Endothelial cell of umbilical vein (primary cell): ENCODE measurements at regions not wholly inside any gene's neighbourhood (a gene's known extent, or its start where the extent isn't known, plus 50 kb on each side); places are given as distances from the start of the nearest gene placed in this dataset.

Experiments used
- EZH2 ChIP-seq: IDR thresholded peaks from 2 replicates; pipeline ENCODE4 v1.6.1; 2012; ENCODE audit warnings: borderline replicate concordance, low read depth, mild to moderate bottlenecking, moderate library complexity, low read length, inconsistent platforms; ENCODE audit not compliant: severe bottlenecking
- FOS ChIP-seq: IDR thresholded peaks from 2 replicates; pipeline ENCODE4 v1.6.1; 2011; ENCODE audit warnings: mild to moderate bottlenecking, low read length, moderate library complexity, borderline replicate concordance; ENCODE audit not compliant: insufficient read depth
- GATA2 ChIP-seq: IDR thresholded peaks from 2 replicates; pipeline ENCODE4 v1.7.0; 2011; ENCODE audit warnings: low read depth, mild to moderate bottlenecking, moderate library complexity, mixed read lengths, low read length; ENCODE audit not compliant: insufficient read length, insufficient read depth
- JUN ChIP-seq: IDR thresholded peaks from 2 replicates; pipeline ENCODE4 v1.6.1; 2011; ENCODE audit warnings: borderline replicate concordance, low read depth; ENCODE audit not compliant: insufficient read length, insufficient read depth
- MYC ChIP-seq: IDR thresholded peaks from one replicate; pipeline ENCODE4 v1.6.1; 2011; ENCODE audit warnings: mild to moderate bottlenecking, low read depth, low read length
- POLR2A ChIP-seq: IDR thresholded peaks from 2 replicates; pipeline ENCODE4 v1.6.1; 2012; ENCODE audit warnings: low read depth, mild to moderate bottlenecking, control low read depth, low read length
- POLR2AphosphoS5 ChIP-seq: IDR thresholded peaks from 2 replicates; pipeline ENCODE4 v1.6.1; 2012; ENCODE audit warnings: low read depth, mild to moderate bottlenecking, control low read depth, low read length, moderate library complexity; ENCODE audit not compliant: insufficient read depth
- TF ChIP-seq, protein P1 (sequence below), 2 donors: IDR thresholded peaks; 1 replicate in 1 of 2; 2 replicates in 1 of 2; pipeline ENCODE4 v1.5.1; 2011; ENCODE audit warnings: low read length in 2 of 2, mild to moderate bottlenecking in 2 of 2, moderate library complexity in 2 of 2, control low read depth in 1 of 2, inconsistent platforms in 1 of 2, low read depth in 1 of 2; ENCODE audit not compliant: insufficient read depth in 1 of 2; ENCODE audit errors: extremely low read depth in 1 of 2

DNA sequence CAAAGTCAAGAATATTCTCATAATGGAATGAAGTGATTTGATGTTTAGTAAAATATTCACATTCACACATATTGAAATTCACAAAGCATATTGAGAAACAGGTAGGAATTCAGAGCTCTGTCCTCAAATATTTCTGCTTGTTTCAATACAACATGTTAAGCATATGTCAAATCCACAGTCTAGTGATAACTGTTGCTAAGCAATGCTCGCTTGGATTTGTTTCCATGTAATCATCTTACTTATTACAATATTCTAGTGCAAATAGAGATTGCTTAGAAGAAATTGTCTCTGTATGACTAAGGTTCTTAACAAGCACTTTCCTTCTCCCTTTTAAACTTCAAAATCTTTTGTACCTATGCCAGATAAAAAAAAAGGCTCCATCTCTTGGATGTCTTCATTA lies 995.7 kb downstream of the CDH18 start:
- TF ChIP-seq POLR2A (no peak), MYC (no peak), JUN (no peak), GATA2 (no peak), EZH2 (no peak), POLR2AphosphoS5 (no peak), FOS (no peak)
- TF ChIP-seq, protein P1, sequence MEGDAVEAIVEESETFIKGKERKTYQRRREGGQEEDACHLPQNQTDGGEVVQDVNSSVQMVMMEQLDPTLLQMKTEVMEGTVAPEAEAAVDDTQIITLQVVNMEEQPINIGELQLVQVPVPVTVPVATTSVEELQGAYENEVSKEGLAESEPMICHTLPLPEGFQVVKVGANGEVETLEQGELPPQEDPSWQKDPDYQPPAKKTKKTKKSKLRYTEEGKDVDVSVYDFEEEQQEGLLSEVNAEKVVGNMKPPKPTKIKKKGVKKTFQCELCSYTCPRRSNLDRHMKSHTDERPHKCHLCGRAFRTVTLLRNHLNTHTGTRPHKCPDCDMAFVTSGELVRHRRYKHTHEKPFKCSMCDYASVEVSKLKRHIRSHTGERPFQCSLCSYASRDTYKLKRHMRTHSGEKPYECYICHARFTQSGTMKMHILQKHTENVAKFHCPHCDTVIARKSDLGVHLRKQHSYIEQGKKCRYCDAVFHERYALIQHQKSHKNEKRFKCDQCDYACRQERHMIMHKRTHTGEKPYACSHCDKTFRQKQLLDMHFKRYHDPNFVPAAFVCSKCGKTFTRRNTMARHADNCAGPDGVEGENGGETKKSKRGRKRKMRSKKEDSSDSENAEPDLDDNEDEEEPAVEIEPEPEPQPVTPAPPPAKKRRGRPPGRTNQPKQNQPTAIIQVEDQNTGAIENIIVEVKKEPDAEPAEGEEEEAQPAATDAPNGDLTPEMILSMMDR (IDR thresholded peaks at IDR 0.05; ENCODE audit: extremely low read depth in 1 of 2, insufficient read depth in 1 of 2, low read depth in 1 of 2, low read length in 2 of 2), result no peak
